CD4-positive, alpha-beta T cell (primary cell): ENCODE measurements at regions not wholly inside any gene's neighbourhood (a gene's known extent, or its start where the extent isn't known, plus 50 kb on each side); places are given as distances from the start of the nearest gene placed in this dataset.

Source experiments
- ATAC-seq: fragments of 200-7000 bp; cut with Tn5 transposase; one replicate; pipeline ENCODE4 v1.10.0; 2022; ENCODE audit warnings: mild to moderate bottlenecking; ENCODE audit not compliant: poor library complexity
- CTCF ChIA-PET: fragments of 350-600 bp; sonication (Branson Sonifier 250); formaldehyde crosslinking; loops from one replicate; lab custom pipeline; 2021; ENCODE audit warnings: antibody characterized with exemption, inconsistent platforms; lab: Charles Lee
- POLR2A ChIA-PET: fragments of 350-600 bp; sonication (Branson Sonifier 250); formaldehyde crosslinking; loops from one replicate; lab custom pipeline; 2021; ENCODE audit warnings: antibody characterized with exemption, inconsistent platforms; lab: Charles Lee
- DNase-seq, 14 experiments: peaks; one replicate each; pipeline ENCODE4 v3.0.0-alpha.2; 2013 to 2020; ENCODE audit warnings: mixed read lengths in 2 of 14
- H3K27ac ChIP-seq, 2 donors: one replicate each; pipeline versions ENCODE4 v1.5.1 to v1.7.0; 2013; ENCODE audit warnings: low read length in 2 of 2, low read depth in 1 of 2, mild to moderate bottlenecking in 1 of 2
- H3K27me3 ChIP-seq, 2 experiments: 1 replicate in 1 of 2; 2 replicates in 1 of 2; pipeline versions ENCODE4 v1.6.1 to v1.7.0; 2013; ENCODE audit warnings: low read length in 2 of 2, control low read depth in 1 of 2, mild to moderate bottlenecking in 1 of 2, moderate library complexity in 1 of 2; ENCODE audit not compliant: insufficient read depth in 2 of 2, control insufficient read depth in 1 of 2
- H3K36me3 ChIP-seq: one replicate; pipeline ENCODE4 v1.6.1; 2013; ENCODE audit warnings: low read length, control low read depth; ENCODE audit not compliant: insufficient read depth
- H3K4me1 ChIP-seq: one replicate; pipeline ENCODE4 v1.6.1; 2013; ENCODE audit warnings: low read length, control low read depth; ENCODE audit not compliant: insufficient read depth
- H3K4me3 ChIP-seq: one replicate; pipeline ENCODE4 v1.5.1; 2013; ENCODE audit warnings: mild to moderate bottlenecking, low read length, moderate library complexity
- H3K9me3 ChIP-seq, 2 experiments: 1 replicate in 1 of 2; 2 replicates in 1 of 2; pipeline versions ENCODE4 v1.6.1 to v1.7.0; 2013; ENCODE audit warnings: low read length in 2 of 2, mild to moderate bottlenecking in 2 of 2, control low read depth in 1 of 2, moderate library complexity in 1 of 2; ENCODE audit not compliant: control insufficient read depth in 1 of 2, insufficient read depth in 1 of 2
- H3K27ac Mint-ChIP-seq: one replicate; pipeline ENCODE4 v1.8.0; 2020; ENCODE audit warnings: mixed read lengths
- H3K27me3 Mint-ChIP-seq: one replicate; pipeline ENCODE4 v1.8.0; 2021; ENCODE audit warnings: mixed read lengths
- H3K36me3 Mint-ChIP-seq: one replicate; pipeline ENCODE4 v1.8.0; 2021; ENCODE audit warnings: low read depth, mixed read lengths
- H3K4me1 Mint-ChIP-seq: one replicate; pipeline ENCODE4 v1.8.0; 2021; ENCODE audit warnings: low read depth, mixed read lengths
- H3K4me3 Mint-ChIP-seq: one replicate; pipeline ENCODE4 v1.8.0; 2020; ENCODE audit warnings: mild to moderate bottlenecking, mixed read lengths
- H3K9me3 Mint-ChIP-seq: one replicate; pipeline ENCODE4 v1.8.0; 2020; ENCODE audit warnings: mixed read lengths
- CTCF ChIP-seq: fragments of 200-600 bp; IDR thresholded peaks from one replicate; pipeline ENCODE4 v1.8.0; 2022; ENCODE audit warnings: antibody characterized with exemption, mild to moderate bottlenecking
- intact Hi-C, 2 experiments: fragments of 100-400 bp; cut with DNase I in 1 of 2; cut with micrococcal nuclease in 1 of 2; formaldehyde crosslinking; loops; one replicate each; pipeline versions ENCODE4 v1.15.1 to v1.9.0; 2023 to 2025; cut with DNase I, micrococcal nuclease

- Histone ChIP-seq H3K27me3 (no peaks in the 10 kb centered on the region), H3K27ac (no peak overlapping the region), H3K4me3 (no peak overlapping the region), H3K9me3 (no peaks in the 10 kb centered on the region), H3K4me1 (no peaks in the 10 kb centered on the region), H3K36me3 (no peaks in the 10 kb centered on the region)
- no peak for TF ChIP-seq CTCF
- H3K4me1 Mint-ChIP-seq, result no peaks in the 10 kb centered on the region
- peaks cover 10% of the 10 kb centered on the region for H3K27me3 Mint-ChIP-seq
- CTCF ChIA-PET, result no interaction called here
- ATAC-seq (no peak), DNase-seq (no peak)
- POLR2A ChIA-PET, result no interaction called here
- intact Hi-C loops, result no loop called here
- no peak overlapping the region for H3K4me3 Mint-ChIP-seq
- H3K36me3 Mint-ChIP-seq, result no peaks in the 10 kb centered on the region
- no peaks in the 10 kb centered on the region for H3K9me3 Mint-ChIP-seq
- H3K27ac Mint-ChIP-seq, result no peak overlapping the region
Observed at GRCh38 chr12:34198924-34199323, 176.6 kb downstream of the ALG10 start.

- H3K4me3 Mint-ChIP-seq, result no peak overlapping the region
- TF ChIP-seq CTCF, result no peak
- no peak overlapping the region for H3K4me3 ChIP-seq
- H3K36me3 ChIP-seq, result no peaks in the 10 kb centered on the region
- no peaks in the 10 kb centered on the region for H3K27me3 Mint-ChIP-seq
- H3K36me3 Mint-ChIP-seq, result no peaks in the 10 kb centered on the region
- POLR2A ChIA-PET, result no interaction called here
- H3K27ac ChIP-seq, result no peak overlapping the region
- DNase-seq, result no peak
- intact Hi-C loops, result no loop called here
- CTCF ChIA-PET, result no interaction called here
- H3K4me1 ChIP-seq, result no peaks in the 10 kb centered on the region
- no peak overlapping the region for H3K27ac Mint-ChIP-seq
- H3K9me3 Mint-ChIP-seq, result no peaks in the 10 kb centered on the region
- no peaks in the 10 kb centered on the region for H3K27me3 ChIP-seq
- no peak for ATAC-seq
- peaks cover 0 to 26% of the 10 kb centered on the region in 2 experiments for H3K9me3 ChIP-seq
- H3K4me1 Mint-ChIP-seq, result no peaks in the 10 kb centered on the region
Observed at GRCh38 chr12:34203866-34204620, 181.7 kb downstream of the ALG10 start.

- H3K4me3 Mint-ChIP-seq, result no peak overlapping the region
- no peaks in the 10 kb centered on the region for H3K36me3 Mint-ChIP-seq
- no peaks in the 10 kb centered on the region for H3K4me1 Mint-ChIP-seq
- Histone ChIP-seq H3K4me1 (no peaks in the 10 kb centered on the region), H3K4me3 (no peak overlapping the region), H3K27ac (no peak overlapping the region), H3K27me3 (no peaks in the 10 kb centered on the region), H3K9me3 (peaks cover 0 to 33% of the 10 kb centered on the region in 2 experiments), H3K36me3 (no peaks in the 10 kb centered on the region)
- ATAC-seq, result no peak
- TF ChIP-seq CTCF, result no peak
- no peaks in the 10 kb centered on the region for H3K27me3 Mint-ChIP-seq
- intact Hi-C loops, result no loop called here
- CTCF ChIA-PET, result no interaction called here
- DNase-seq, result no peak
- no peaks in the 10 kb centered on the region for H3K9me3 Mint-ChIP-seq
- POLR2A ChIA-PET, result no interaction called here
- no peak overlapping the region for H3K27ac Mint-ChIP-seq
Observed at GRCh38 chr12:34204830-34205285, 182.6 kb downstream of the ALG10 start.
